ENCODE measurements at regions not wholly inside any gene's neighbourhood (a gene's known extent, or its start where the extent isn't known, plus 50 kb on each side); places are given as distances from the start of the nearest gene placed in this dataset.

DNA sequence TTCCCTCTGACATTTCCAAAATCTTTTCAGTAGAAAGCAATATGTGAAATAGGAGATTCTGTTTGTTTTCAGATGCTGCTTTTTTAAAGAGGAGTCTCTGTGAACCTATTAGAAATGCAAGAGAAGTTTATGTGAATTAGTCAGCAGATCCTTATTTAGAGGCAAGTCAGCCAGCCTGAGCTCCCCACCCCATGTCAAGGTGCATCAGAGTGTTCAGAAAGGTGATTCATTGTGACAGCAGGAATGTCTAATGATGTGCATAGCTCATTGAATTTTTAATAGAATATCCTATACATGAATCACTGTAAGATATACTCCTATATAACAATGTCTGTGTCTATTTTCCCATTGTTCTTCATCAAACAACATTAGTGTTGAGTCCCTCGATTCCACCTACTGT, 1222.4 kb upstream of the USP15 start:
- Histone ChIP-seq H3K9me3 (replicated peaks in 1 of 2; ENCODE audit: control insufficient read depth in 1 of 2, insufficient read depth in 1 of 2, low read length in 2 of 2) (peaks cover 0 to 8% of the 10 kb centered on the region in 2 donors), H3K9ac (ENCODE audit: insufficient read depth, low read length, poor library complexity, severe bottlenecking) (no peak overlapping the region), H4K20me1 (ENCODE audit: insufficient read depth, low read length) (no peaks in the 10 kb centered on the region), H3K36me3 (replicated peaks in 1 of 2; ENCODE audit: control insufficient read depth in 1 of 2, insufficient read depth in 2 of 2, low read length in 2 of 2) (no peaks in the 10 kb centered on the region), H3K4me1 (ENCODE audit: control insufficient read depth in 1 of 2, insufficient read depth in 2 of 2, low read length in 2 of 2) (no peaks in the 10 kb centered on the region), H3K79me2 (ENCODE audit: insufficient read depth, low read length) (no peaks in the 10 kb centered on the region), H3K4me2 (replicated peaks; ENCODE audit: extremely low read depth, low read length, poor library complexity, severe bottlenecking) (no peak overlapping the region), H3K27me3 (ENCODE audit: control insufficient read depth in 2 of 2, insufficient read depth in 2 of 2, low read length in 2 of 2) (no peaks in the 10 kb centered on the region), H2AFZ (ENCODE audit: insufficient read depth, low read depth, low read length, poor library complexity, severe bottlenecking) (no peak overlapping the region), H3K27ac (ENCODE audit: low read depth in 1 of 2, low read length in 2 of 2) (no peak overlapping the region), H3K4me3 (replicated peaks in 1 of 3; ENCODE audit: low read depth in 2 of 3, low read length in 3 of 3) (no peak overlapping the region)
- H3K36me3 Mint-ChIP-seq = no peaks in the 10 kb centered on the region
- intact Hi-C loops (cut with micrococcal nuclease) = no loop called here
- H3K27me3 Mint-ChIP-seq (ENCODE audit: low read depth in 3 of 3) = no peaks in the 10 kb centered on the region
- no peak overlapping the region for H3K4me3 Mint-ChIP-seq
- no peaks in the 10 kb centered on the region for H3K4me1 Mint-ChIP-seq
- TF ChIP-seq, protein P1, sequence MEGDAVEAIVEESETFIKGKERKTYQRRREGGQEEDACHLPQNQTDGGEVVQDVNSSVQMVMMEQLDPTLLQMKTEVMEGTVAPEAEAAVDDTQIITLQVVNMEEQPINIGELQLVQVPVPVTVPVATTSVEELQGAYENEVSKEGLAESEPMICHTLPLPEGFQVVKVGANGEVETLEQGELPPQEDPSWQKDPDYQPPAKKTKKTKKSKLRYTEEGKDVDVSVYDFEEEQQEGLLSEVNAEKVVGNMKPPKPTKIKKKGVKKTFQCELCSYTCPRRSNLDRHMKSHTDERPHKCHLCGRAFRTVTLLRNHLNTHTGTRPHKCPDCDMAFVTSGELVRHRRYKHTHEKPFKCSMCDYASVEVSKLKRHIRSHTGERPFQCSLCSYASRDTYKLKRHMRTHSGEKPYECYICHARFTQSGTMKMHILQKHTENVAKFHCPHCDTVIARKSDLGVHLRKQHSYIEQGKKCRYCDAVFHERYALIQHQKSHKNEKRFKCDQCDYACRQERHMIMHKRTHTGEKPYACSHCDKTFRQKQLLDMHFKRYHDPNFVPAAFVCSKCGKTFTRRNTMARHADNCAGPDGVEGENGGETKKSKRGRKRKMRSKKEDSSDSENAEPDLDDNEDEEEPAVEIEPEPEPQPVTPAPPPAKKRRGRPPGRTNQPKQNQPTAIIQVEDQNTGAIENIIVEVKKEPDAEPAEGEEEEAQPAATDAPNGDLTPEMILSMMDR (IDR thresholded peaks at IDR 0.05) = no peak
- DNase-seq = no peak
- no peak overlapping the region for H3K27ac Mint-ChIP-seq
- peaks cover 0 to 10% (median 5%) of the 10 kb centered on the region in 7 donors for H3K9me3 Mint-ChIP-seq
- WGBS (ENCODE audit: insufficient coverage) = 83% methylated on average over 1 of the region's 1 CpG

DNA sequence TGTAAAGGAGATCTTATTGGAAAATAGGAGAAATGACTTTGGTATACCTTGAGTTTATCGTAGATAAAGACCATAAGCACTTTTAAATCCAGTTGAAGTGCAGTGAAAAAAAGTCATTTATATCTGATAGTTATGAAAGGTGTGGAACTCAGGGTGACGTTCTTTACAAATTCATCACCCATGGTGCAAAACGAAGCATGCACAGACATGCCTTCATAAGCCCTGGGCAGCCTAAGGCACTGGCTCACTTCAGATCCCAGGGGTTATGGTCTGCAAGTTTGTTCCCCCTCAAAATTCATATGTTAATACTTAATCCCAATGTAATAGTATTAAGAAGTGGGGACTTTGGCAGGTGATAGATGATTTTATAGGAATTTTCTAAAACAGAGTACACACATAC, 1216.4 kb upstream of the USP15 start:
- no CpG with 5 or more reads among the region's 3 CpGs for WGBS (ENCODE audit: insufficient coverage)

More for the DNA sequence above, 1216.4 kb upstream of the USP15 start:
- Histone ChIP-seq H3K79me2 (ENCODE audit: insufficient read depth, low read length) (no peaks in the 10 kb centered on the region), H3K4me2 (replicated peaks; ENCODE audit: extremely low read depth, low read length, poor library complexity, severe bottlenecking) (no peak overlapping the region), H3K27me3 (ENCODE audit: control insufficient read depth in 2 of 2, insufficient read depth in 2 of 2, low read length in 2 of 2) (no peaks in the 10 kb centered on the region), H4K20me1 (ENCODE audit: insufficient read depth, low read length) (no peaks in the 10 kb centered on the region), H3K4me1 (ENCODE audit: control insufficient read depth in 1 of 2, insufficient read depth in 2 of 2, low read length in 2 of 2) (no peaks in the 10 kb centered on the region), H3K4me3 (replicated peaks in 1 of 3; ENCODE audit: low read depth in 2 of 3, low read length in 3 of 3) (no peak overlapping the region), H3K27ac (ENCODE audit: low read depth in 1 of 2, low read length in 2 of 2) (no peak overlapping the region), H2AFZ (ENCODE audit: insufficient read depth, low read depth, low read length, poor library complexity, severe bottlenecking) (no peak overlapping the region), H3K9me3 (replicated peaks in 1 of 2; ENCODE audit: control insufficient read depth in 1 of 2, insufficient read depth in 1 of 2, low read length in 2 of 2) (no peaks in the 10 kb centered on the region), H3K36me3 (replicated peaks in 1 of 2; ENCODE audit: control insufficient read depth in 1 of 2, insufficient read depth in 2 of 2, low read length in 2 of 2) (no peaks in the 10 kb centered on the region), H3K9ac (ENCODE audit: insufficient read depth, low read length, poor library complexity, severe bottlenecking) (no peak overlapping the region)
- H3K36me3 Mint-ChIP-seq = no peaks in the 10 kb centered on the region
- no peaks in the 10 kb centered on the region for H3K4me1 Mint-ChIP-seq
- TF ChIP-seq, protein P1 (IDR thresholded peaks at IDR 0.05) = no peak
- no peak overlapping the region for H3K4me3 Mint-ChIP-seq
- H3K27me3 Mint-ChIP-seq (ENCODE audit: low read depth in 3 of 3) = no peaks in the 10 kb centered on the region
- DNase-seq = no peak
- intact Hi-C loops (cut with micrococcal nuclease) = no loop called here
- H3K27ac Mint-ChIP-seq = no peak overlapping the region
- peaks cover 0 to 7% (median 3%) of the 10 kb centered on the region in 7 donors for H3K9me3 Mint-ChIP-seq

Measured in CD14-positive monocyte (primary cell).